ENCODE measurements at regions not wholly inside any gene's neighbourhood (a gene's known extent, or its start where the extent isn't known, plus 50 kb on each side); places are given as distances from the start of the nearest gene placed in this dataset.

DNA sequence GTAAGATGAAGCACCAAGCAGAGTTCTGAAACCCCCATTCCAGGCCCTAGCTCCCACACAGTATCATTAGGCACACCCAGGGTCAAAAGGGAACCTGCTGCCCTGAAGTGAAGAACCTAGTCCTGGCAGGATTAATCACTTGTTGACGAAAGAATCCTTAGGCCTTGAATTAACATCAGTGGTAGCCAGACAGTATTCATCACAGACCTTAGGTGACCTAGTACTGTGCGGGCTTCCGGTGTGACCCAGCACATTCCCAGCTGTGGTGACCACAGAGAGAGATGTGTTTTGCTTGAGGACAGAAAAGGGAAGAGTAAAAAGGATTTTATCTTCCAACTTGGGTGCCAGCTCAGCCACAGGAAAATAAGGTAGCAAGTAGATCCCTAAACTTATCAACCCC lies 1071.4 kb upstream of the FAM98A start:
- no peak for TF ChIP-seq CTCF (IDR thresholded peaks at IDR 0.05; ENCODE audit: insufficient read depth, low read depth, low read length)
- no peak for TF ChIP-seq EZH2 (IDR thresholded peaks at IDR 0.05; ENCODE audit: insufficient read depth, low read length)
